Panc1 (cell line): ENCODE measurements at regions not wholly inside any gene's neighbourhood (a gene's known extent, or its start where the extent isn't known, plus 50 kb on each side); places are given as distances from the start of the nearest gene placed in this dataset.

Source experiments
- ATAC-seq: fragments of 200-7000 bp; cut with Tn5 transposase; 2 replicates; pipeline ENCODE4 v1.9.1; 2020; ENCODE audit warnings: mild to moderate bottlenecking, moderate library complexity
- BruUV-seq: library from RNA; stranded (reverse); fragments of 400-500 nt; replicated peaks from 2 replicates; lab custom pipeline; 2021; lab: Mats Ljungman, UMichigan
- CTCF ChIA-PET: fragments of 300-600 bp; sonication (Branson Sonifier 250); formaldehyde crosslinking; loops from one replicate; lab custom pipeline; 2022; ENCODE audit warnings: antibody characterized with exemption; lab: Charles Lee
- POLR2A ChIA-PET: fragments of 300-600 bp; sonication (Branson Sonifier 250); formaldehyde crosslinking; loops from one replicate; lab custom pipeline; 2022; ENCODE audit warnings: antibody characterized with exemption; lab: Charles Lee
- DNase-seq: peaks from one replicate; pipeline ENCODE4 v3.0.0-alpha.2; 2010; ENCODE audit warnings: low read depth, low spot score
- H3K27ac ChIP-seq: 2 replicates; pipeline ENCODE4 v1.5.1; 2011; ENCODE audit warnings: mild to moderate bottlenecking, low read length, inconsistent platforms
- H3K27me3 ChIP-seq: fragments of 200-500 bp; sonication (Bioruptor generic); 2 replicates; pipeline ENCODE4 v1.6.0; 2014; ENCODE audit warnings: low read length, inconsistent platforms; ENCODE audit not compliant: control insufficient read depth, insufficient read depth
- H3K36me3 ChIP-seq: fragments of 200-500 bp; sonication (Bioruptor generic); 2 replicates; pipeline ENCODE4 v1.5.1; 2014; ENCODE audit warnings: inconsistent platforms, mild to moderate bottlenecking, low read length, moderate library complexity; ENCODE audit not compliant: control insufficient read depth, insufficient read depth
- H3K4me1 ChIP-seq: 2 replicates; pipeline ENCODE4 v1.5.1; 2011; ENCODE audit warnings: inconsistent platforms, mild to moderate bottlenecking, low read length, moderate library complexity; ENCODE audit not compliant: control insufficient read depth, insufficient read depth
- H3K4me3 ChIP-seq, 2 experiments: 2 replicates each; pipeline ENCODE4 v1.5.1; 2011 to 2012; ENCODE audit warnings: low read depth in 2 of 2, low read length in 2 of 2, mild to moderate bottlenecking in 2 of 2, inconsistent platforms in 1 of 2, moderate library complexity in 1 of 2
- H3K9me3 ChIP-seq: fragments of 200-500 bp; sonication (Bioruptor generic); 2 replicates; pipeline ENCODE4 v1.5.1; 2014; ENCODE audit warnings: low read depth, mild to moderate bottlenecking, inconsistent platforms, low read length, moderate library complexity; ENCODE audit not compliant: control insufficient read depth, insufficient read depth
- POLR2AphosphoS5 ChIP-seq: IDR thresholded peaks from 2 replicates; pipeline ENCODE4 v1.6.1; 2012; ENCODE audit warnings: mild to moderate bottlenecking, low read depth, low read length, moderate library complexity
- SIN3A ChIP-seq: IDR thresholded peaks from 2 replicates; pipeline ENCODE4 v1.6.1; 2012; ENCODE audit warnings: low read depth, mild to moderate bottlenecking, low read length, moderate library complexity, borderline replicate concordance; ENCODE audit not compliant: insufficient read depth
- TCF7L2 ChIP-seq: IDR thresholded peaks from 2 replicates; pipeline ENCODE4 v1.6.1; 2011; ENCODE audit warnings: mild to moderate bottlenecking, low read depth, low read length, inconsistent platforms
- in situ Hi-C: cut with HindIII; loops from 2 replicates; pipeline ENCODE4 v1.10.0; 2016; ENCODE audit warnings: low sequenced_read_pairs, low pct_unique_long_range_greater_than_20kb
- intact Hi-C: fragments of 100-400 bp; cut with micrococcal nuclease; formaldehyde crosslinking; loops from one replicate; pipeline ENCODE4 v1.10.0; 2022; ENCODE audit not compliant: unreplicated experiment
- TF ChIP-seq, protein P1 (sequence below): fragments of 450-650 bp; IDR thresholded peaks from 2 replicates; pipeline ENCODE4 v1.5.1; 2017; ENCODE audit warnings: mild to moderate bottlenecking
- TF ChIP-seq, protein P2 (sequence below), 2 experiments: IDR thresholded peaks; 2 replicates each; pipeline ENCODE4 v1.6.1; 2011 to 2012; ENCODE audit warnings: low read depth in 2 of 2, control low read depth in 1 of 2, low read length in 1 of 2, mild to moderate bottlenecking in 1 of 2, moderate library complexity in 1 of 2; ENCODE audit not compliant: insufficient read depth in 1 of 2

DNA sequence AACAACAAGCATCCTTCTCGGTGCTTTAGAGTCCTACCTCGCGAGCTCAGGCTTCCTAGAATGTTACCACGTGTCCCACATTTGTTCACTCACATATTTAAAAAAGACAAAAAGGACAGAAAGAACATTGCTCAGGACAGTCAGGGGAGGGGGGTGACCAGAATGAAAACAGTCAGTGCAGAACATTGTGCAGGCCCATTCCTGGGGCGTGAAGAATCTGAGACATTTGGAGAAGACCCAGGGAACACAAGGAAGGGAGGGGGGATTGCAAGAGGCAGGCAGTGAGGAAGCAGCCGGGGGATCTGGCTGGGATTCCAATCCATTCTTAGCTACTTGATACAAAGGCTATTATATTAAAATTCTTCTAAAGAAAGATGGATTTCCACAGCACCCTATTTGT is 270.4 kb upstream of the CITED2 start:
- Histone ChIP-seq H3K36me3 (no peaks in the 10 kb centered on the region), H3K4me3 (no peak overlapping the region), H3K27ac (no peak overlapping the region; the same call in 1 of the 2 replicates), H3K9me3 (no peaks in the 10 kb centered on the region), H3K27me3 (no peaks in the 10 kb centered on the region), H3K4me1 (no peaks in the 10 kb centered on the region; the same call in 1 of the 2 replicates)
- POLR2A ChIA-PET: no interaction called here
- TF ChIP-seq TCF7L2 (no peak), POLR2AphosphoS5 (no peak), SIN3A (no peak)
- TF ChIP-seq, protein P1, sequence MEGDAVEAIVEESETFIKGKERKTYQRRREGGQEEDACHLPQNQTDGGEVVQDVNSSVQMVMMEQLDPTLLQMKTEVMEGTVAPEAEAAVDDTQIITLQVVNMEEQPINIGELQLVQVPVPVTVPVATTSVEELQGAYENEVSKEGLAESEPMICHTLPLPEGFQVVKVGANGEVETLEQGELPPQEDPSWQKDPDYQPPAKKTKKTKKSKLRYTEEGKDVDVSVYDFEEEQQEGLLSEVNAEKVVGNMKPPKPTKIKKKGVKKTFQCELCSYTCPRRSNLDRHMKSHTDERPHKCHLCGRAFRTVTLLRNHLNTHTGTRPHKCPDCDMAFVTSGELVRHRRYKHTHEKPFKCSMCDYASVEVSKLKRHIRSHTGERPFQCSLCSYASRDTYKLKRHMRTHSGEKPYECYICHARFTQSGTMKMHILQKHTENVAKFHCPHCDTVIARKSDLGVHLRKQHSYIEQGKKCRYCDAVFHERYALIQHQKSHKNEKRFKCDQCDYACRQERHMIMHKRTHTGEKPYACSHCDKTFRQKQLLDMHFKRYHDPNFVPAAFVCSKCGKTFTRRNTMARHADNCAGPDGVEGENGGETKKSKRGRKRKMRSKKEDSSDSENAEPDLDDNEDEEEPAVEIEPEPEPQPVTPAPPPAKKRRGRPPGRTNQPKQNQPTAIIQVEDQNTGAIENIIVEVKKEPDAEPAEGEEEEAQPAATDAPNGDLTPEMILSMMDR: no peak
- TF ChIP-seq, protein P2, sequence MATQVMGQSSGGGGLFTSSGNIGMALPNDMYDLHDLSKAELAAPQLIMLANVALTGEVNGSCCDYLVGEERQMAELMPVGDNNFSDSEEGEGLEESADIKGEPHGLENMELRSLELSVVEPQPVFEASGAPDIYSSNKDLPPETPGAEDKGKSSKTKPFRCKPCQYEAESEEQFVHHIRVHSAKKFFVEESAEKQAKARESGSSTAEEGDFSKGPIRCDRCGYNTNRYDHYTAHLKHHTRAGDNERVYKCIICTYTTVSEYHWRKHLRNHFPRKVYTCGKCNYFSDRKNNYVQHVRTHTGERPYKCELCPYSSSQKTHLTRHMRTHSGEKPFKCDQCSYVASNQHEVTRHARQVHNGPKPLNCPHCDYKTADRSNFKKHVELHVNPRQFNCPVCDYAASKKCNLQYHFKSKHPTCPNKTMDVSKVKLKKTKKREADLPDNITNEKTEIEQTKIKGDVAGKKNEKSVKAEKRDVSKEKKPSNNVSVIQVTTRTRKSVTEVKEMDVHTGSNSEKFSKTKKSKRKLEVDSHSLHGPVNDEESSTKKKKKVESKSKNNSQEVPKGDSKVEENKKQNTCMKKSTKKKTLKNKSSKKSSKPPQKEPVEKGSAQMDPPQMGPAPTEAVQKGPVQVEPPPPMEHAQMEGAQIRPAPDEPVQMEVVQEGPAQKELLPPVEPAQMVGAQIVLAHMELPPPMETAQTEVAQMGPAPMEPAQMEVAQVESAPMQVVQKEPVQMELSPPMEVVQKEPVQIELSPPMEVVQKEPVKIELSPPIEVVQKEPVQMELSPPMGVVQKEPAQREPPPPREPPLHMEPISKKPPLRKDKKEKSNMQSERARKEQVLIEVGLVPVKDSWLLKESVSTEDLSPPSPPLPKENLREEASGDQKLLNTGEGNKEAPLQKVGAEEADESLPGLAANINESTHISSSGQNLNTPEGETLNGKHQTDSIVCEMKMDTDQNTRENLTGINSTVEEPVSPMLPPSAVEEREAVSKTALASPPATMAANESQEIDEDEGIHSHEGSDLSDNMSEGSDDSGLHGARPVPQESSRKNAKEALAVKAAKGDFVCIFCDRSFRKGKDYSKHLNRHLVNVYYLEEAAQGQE (IDR thresholded peaks at IDR 0.05; ENCODE audit: insufficient read depth in 1 of 2, low read depth in 2 of 2, low read length in 1 of 2): no peak
- intact Hi-C loops: no loop called here
- CTCF ChIA-PET: no interaction called here
- ATAC-seq (no peak), DNase-seq (no peak)
- in situ Hi-C loops: no loop called here
- no TSS peak for BruUV-seq

DNA sequence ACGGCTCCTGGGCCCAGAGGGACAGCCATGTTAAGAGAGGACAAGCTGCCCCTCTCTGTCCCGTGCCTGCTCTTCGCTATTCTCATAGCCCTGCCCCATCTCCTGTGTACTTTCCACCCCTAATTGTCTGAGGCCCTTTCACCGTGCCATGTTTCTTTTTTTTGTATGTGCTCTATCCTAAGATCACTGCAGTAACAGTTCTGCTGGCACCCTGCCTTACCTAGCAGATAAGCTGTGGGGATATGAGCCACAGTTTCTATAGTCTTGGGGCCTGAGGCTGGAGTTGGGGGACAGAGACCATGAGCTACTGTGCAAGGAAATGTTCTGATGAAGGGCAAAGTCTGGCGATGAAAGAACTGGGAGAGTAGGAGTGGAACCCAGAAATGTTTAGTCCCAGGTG is 269.5 kb upstream of the CITED2 start:
- H3K9me3 ChIP-seq: no peaks in the 10 kb centered on the region
- no peak for DNase-seq
- ChIA-PET POLR2A (no interaction called here), CTCF (no interaction called here)
- in situ Hi-C loops (no loop called here), intact Hi-C loops (no loop called here)
- no peak overlapping the region for H3K4me3 ChIP-seq
- no TSS peak for BruUV-seq
- no peak for ATAC-seq
- TF ChIP-seq, protein P1: no peak
- no peak for TF ChIP-seq POLR2AphosphoS5
- TF ChIP-seq SIN3A: no peak
- no peaks in the 10 kb centered on the region for H3K36me3 ChIP-seq
- peak overlapping the region; percentile 37; the same call in 1 of the 2 replicates for H3K27ac ChIP-seq
- no peaks in the 10 kb centered on the region for H3K27me3 ChIP-seq
- no peaks in the 10 kb centered on the region; the same call in 1 of the 2 replicates for H3K4me1 ChIP-seq
